Neural progenitor cell (in vitro differentiated cells): ENCODE measurements at regions not wholly inside any gene's neighbourhood (a gene's known extent, or its start where the extent isn't known, plus 50 kb on each side); places are given as distances from the start of the nearest gene placed in this dataset.

Source experiments
- EZH2phosphoT487 ChIP-seq: fragments of 200-600 bp; sonication (generic); IDR thresholded peaks from 2 replicates; pipeline ENCODE4 v1.6.1; 2017; ENCODE audit warnings: antibody characterized with exemption
- TF ChIP-seq, protein P1 (sequence below): fragments of 200-600 bp; sonication (generic); IDR thresholded peaks from 2 replicates; pipeline ENCODE4 v1.5.1; 2017; ENCODE audit warnings: antibody characterized with exemption, mild to moderate bottlenecking

DNA sequence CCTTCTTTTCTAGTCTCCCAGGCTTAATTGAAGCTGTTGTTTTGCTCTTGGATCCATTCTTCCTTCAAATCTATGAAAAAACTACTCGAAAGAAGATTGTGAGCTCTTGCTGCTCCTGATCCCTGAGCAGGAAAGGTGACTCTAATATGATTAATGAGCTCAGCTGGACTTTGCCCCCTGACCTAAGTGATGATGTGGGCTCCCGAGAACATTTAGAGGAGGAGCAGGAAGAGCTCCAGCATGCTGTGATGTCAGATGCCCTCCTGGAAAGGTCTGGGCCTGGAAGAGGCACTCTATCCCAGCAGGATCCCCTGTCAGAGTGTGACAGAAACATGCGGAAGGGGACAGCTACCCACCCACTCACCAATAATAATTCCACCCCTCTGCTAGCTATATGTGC, 117.9 kb upstream of the PELI1 start:
- TF ChIP-seq, protein P1, sequence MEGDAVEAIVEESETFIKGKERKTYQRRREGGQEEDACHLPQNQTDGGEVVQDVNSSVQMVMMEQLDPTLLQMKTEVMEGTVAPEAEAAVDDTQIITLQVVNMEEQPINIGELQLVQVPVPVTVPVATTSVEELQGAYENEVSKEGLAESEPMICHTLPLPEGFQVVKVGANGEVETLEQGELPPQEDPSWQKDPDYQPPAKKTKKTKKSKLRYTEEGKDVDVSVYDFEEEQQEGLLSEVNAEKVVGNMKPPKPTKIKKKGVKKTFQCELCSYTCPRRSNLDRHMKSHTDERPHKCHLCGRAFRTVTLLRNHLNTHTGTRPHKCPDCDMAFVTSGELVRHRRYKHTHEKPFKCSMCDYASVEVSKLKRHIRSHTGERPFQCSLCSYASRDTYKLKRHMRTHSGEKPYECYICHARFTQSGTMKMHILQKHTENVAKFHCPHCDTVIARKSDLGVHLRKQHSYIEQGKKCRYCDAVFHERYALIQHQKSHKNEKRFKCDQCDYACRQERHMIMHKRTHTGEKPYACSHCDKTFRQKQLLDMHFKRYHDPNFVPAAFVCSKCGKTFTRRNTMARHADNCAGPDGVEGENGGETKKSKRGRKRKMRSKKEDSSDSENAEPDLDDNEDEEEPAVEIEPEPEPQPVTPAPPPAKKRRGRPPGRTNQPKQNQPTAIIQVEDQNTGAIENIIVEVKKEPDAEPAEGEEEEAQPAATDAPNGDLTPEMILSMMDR = no peak
- no peak for TF ChIP-seq EZH2phosphoT487
